Fibroblast of the aortic adventitia (primary cell): ENCODE measurements at regions not wholly inside any gene's neighbourhood (a gene's known extent, or its start where the extent isn't known, plus 50 kb on each side); places are given as distances from the start of the nearest gene placed in this dataset.
"Not testable (repeated sequence)": the region's sequence is repeated elsewhere in the genome, so short reads cannot be mapped to it uniquely, and the experiment has no call there.

Experiments
- DNase-seq: peaks from one replicate; pipeline ENCODE4 v3.0.0-alpha.2; 2010; ENCODE audit warnings: low read depth
- H3K4me3 ChIP-seq: 2 replicates; pipeline ENCODE4 v1.5.1; 2011; ENCODE audit warnings: low read depth, mild to moderate bottlenecking, control low read depth, low read length, moderate library complexity
- CTCF ChIP-seq: IDR thresholded peaks from 2 replicates; pipeline ENCODE4 v1.5.1; 2011; ENCODE audit warnings: mild to moderate bottlenecking, low read length, control low read depth, inconsistent platforms; ENCODE audit not compliant: insufficient read depth

- no peak for TF ChIP-seq CTCF
- no peak overlapping the region for H3K4me3 ChIP-seq
- no peak for DNase-seq
These were observed 156.5 kb downstream of the KCNRG start for GRCh38 chr13:50171590-50172282.

- DNase-seq, H3K4me3 ChIP-seq: not testable (repeated sequence)
These were observed 157.8 kb downstream of the KCNRG start for GRCh38 chr13:50173045-50173444.

- no peak overlapping the region for H3K4me3 ChIP-seq
- no peak for DNase-seq
- TF ChIP-seq CTCF, result no peak
These were observed 159.4 kb downstream of the KCNRG start for GRCh38 chr13:50174630-50175029.

- no peak overlapping the region for H3K4me3 ChIP-seq
- no peak for TF ChIP-seq CTCF
- no peak for DNase-seq
These were observed 164.7 kb downstream of the KCNRG start for GRCh38 chr13:50179977-50180376.

GRCh38 chr13:50185769-50186763, 170.8 kb downstream of the KCNRG start:
- not testable (repeated sequence) for DNase-seq, H3K4me3 ChIP-seq

- TF ChIP-seq CTCF, result no peak
- no peak for DNase-seq
- H3K4me3 ChIP-seq, result no peak overlapping the region
These were observed 172.2 kb downstream of the KCNRG start for GRCh38 chr13:50187352-50188029.

GRCh38 chr13:50188696-50189095, 173.5 kb downstream of the KCNRG start:
- TF ChIP-seq CTCF, result no peak
- no peak overlapping the region for H3K4me3 ChIP-seq
- no peak for DNase-seq
